ENCODE measurements at regions not wholly inside any gene's neighbourhood (a gene's known extent, or its start where the extent isn't known, plus 50 kb on each side); places are given as distances from the start of the nearest gene placed in this dataset.

- TF ChIP-seq SP1 (CRISPR knock-in tag; conservative IDR thresholded peaks at IDR 0.05) (peak; percentile 69), IRF2 (CRISPR knock-in tag; IDR thresholded peaks at IDR 0.05; ENCODE audit: borderline replicate concordance, low read depth) (no peak), PRDM15 (CRISPR knock-in tag; IDR thresholded peaks at IDR 0.05) (no peak), TEAD1 (CRISPR knock-in tag; IDR thresholded peaks at IDR 0.05) (no peak), ZNF396 (CRISPR knock-in tag; IDR thresholded peaks at IDR 0.05; ENCODE audit: borderline replicate concordance) (no peak), TP53 (CRISPR knock-in tag; IDR thresholded peaks at IDR 0.05) (peak; percentile 72), FOXK1 (CRISPR knock-in tag; IDR thresholded peaks at IDR 0.05) (no peak), MYBL2 (CRISPR knock-in tag; IDR thresholded peaks at IDR 0.05) (0 out of 2 replicates have a peak, but pooled peaks have one; percentile 52), ZNF121 (CRISPR knock-in tag; IDR thresholded peaks at IDR 0.05) (no peak), ZNF219 (CRISPR knock-in tag; IDR thresholded peaks at IDR 0.05; ENCODE audit: borderline replicate concordance) (no peak), JUN (CRISPR knock-in tag; IDR thresholded peaks at IDR 0.05) (no peak), PRRX2 (CRISPR knock-in tag; IDR thresholded peaks at IDR 0.05) (no peak), TEAD4 (CRISPR knock-in tag; IDR thresholded peaks at IDR 0.05) (no peak), ESRRA (CRISPR knock-in tag; IDR thresholded peaks at IDR 0.05; ENCODE audit: borderline replicate concordance) (no peak), NFE2L1 (CRISPR knock-in tag; IDR thresholded peaks at IDR 0.05) (0 out of 2 replicates have a peak, but pooled peaks have one; percentile 41), ELF4 (CRISPR knock-in tag; IDR thresholded peaks at IDR 0.05; ENCODE audit: low read depth) (no peak), NR2C2 (CRISPR knock-in tag; IDR thresholded peaks at IDR 0.05) (no peak), AR (CRISPR knock-in tag; IDR thresholded peaks at IDR 0.05) (no peak)
- TF ChIP-seq, protein P1, sequence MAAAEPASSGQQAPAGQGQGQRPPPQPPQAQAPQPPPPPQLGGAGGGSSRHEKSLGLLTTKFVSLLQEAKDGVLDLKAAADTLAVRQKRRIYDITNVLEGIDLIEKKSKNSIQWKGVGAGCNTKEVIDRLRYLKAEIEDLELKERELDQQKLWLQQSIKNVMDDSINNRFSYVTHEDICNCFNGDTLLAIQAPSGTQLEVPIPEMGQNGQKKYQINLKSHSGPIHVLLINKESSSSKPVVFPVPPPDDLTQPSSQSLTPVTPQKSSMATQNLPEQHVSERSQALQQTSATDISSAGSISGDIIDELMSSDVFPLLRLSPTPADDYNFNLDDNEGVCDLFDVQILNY (CRISPR knock-in tag; IDR thresholded peaks at IDR 0.05) = peak; percentile 68; the same call in 1 of the 2 replicates
- TF ChIP-seq, protein P2, sequence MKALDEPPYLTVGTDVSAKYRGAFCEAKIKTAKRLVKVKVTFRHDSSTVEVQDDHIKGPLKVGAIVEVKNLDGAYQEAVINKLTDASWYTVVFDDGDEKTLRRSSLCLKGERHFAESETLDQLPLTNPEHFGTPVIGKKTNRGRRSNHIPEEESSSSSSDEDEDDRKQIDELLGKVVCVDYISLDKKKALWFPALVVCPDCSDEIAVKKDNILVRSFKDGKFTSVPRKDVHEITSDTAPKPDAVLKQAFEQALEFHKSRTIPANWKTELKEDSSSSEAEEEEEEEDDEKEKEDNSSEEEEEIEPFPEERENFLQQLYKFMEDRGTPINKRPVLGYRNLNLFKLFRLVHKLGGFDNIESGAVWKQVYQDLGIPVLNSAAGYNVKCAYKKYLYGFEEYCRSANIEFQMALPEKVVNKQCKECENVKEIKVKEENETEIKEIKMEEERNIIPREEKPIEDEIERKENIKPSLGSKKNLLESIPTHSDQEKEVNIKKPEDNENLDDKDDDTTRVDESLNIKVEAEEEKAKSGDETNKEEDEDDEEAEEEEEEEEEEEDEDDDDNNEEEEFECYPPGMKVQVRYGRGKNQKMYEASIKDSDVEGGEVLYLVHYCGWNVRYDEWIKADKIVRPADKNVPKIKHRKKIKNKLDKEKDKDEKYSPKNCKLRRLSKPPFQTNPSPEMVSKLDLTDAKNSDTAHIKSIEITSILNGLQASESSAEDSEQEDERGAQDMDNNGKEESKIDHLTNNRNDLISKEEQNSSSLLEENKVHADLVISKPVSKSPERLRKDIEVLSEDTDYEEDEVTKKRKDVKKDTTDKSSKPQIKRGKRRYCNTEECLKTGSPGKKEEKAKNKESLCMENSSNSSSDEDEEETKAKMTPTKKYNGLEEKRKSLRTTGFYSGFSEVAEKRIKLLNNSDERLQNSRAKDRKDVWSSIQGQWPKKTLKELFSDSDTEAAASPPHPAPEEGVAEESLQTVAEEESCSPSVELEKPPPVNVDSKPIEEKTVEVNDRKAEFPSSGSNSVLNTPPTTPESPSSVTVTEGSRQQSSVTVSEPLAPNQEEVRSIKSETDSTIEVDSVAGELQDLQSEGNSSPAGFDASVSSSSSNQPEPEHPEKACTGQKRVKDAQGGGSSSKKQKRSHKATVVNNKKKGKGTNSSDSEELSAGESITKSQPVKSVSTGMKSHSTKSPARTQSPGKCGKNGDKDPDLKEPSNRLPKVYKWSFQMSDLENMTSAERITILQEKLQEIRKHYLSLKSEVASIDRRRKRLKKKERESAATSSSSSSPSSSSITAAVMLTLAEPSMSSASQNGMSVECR (CRISPR knock-in tag; IDR thresholded peaks at IDR 0.05; ENCODE audit: borderline replicate concordance) = no peak
- TF ChIP-seq, protein P3, sequence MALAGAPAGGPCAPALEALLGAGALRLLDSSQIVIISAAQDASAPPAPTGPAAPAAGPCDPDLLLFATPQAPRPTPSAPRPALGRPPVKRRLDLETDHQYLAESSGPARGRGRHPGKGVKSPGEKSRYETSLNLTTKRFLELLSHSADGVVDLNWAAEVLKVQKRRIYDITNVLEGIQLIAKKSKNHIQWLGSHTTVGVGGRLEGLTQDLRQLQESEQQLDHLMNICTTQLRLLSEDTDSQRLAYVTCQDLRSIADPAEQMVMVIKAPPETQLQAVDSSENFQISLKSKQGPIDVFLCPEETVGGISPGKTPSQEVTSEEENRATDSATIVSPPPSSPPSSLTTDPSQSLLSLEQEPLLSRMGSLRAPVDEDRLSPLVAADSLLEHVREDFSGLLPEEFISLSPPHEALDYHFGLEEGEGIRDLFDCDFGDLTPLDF (CRISPR knock-in tag; IDR thresholded peaks at IDR 0.05) = no peak
- TF ChIP-seq, protein P4, sequence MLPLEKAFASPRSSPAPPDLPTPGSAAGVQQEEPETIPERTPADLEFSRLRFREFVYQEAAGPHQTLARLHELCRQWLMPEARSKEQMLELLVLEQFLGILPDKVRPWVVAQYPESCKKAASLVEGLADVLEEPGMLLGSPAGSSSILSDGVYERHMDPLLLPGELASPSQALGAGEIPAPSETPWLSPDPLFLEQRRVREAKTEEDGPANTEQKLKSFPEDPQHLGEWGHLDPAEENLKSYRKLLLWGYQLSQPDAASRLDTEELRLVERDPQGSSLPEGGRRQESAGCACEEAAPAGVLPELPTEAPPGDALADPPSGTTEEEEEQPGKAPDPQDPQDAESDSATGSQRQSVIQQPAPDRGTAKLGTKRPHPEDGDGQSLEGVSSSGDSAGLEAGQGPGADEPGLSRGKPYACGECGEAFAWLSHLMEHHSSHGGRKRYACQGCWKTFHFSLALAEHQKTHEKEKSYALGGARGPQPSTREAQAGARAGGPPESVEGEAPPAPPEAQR (CRISPR knock-in tag; IDR thresholded peaks at IDR 0.05) = no peak
- TF ChIP-seq, protein P5, sequence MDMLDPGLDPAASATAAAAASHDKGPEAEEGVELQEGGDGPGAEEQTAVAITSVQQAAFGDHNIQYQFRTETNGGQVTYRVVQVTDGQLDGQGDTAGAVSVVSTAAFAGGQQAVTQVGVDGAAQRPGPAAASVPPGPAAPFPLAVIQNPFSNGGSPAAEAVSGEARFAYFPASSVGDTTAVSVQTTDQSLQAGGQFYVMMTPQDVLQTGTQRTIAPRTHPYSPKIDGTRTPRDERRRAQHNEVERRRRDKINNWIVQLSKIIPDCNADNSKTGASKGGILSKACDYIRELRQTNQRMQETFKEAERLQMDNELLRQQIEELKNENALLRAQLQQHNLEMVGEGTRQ (CRISPR knock-in tag; IDR thresholded peaks at IDR 0.05) = peak; percentile 59
Measured at GRCh38 chr13:99087098-99087953, 109.5 kb upstream of the DOCK9 start (continued).

Measured in WTC11 (cell line).